H9 (cell line): ENCODE measurements at regions not wholly inside any gene's neighbourhood (a gene's known extent, or its start where the extent isn't known, plus 50 kb on each side); places are given as distances from the start of the nearest gene placed in this dataset.

Source experiments
- DNase-seq: peaks from one replicate; pipeline ENCODE4 v3.0.0-alpha.2; 2017
- H2AFZ ChIP-seq: one replicate; pipeline ENCODE4 v1.6.1; 2013; ENCODE audit warnings: mild to moderate bottlenecking, low read length, control low read depth, moderate library complexity
- H2AK5ac ChIP-seq: 2 replicates; pipeline ENCODE4 v1.6.1; 2013; ENCODE audit warnings: low read length, control low read depth, mixed read lengths; ENCODE audit not compliant: insufficient read length
- H2BK120ac ChIP-seq: one replicate; pipeline ENCODE4 v1.6.1; 2013; ENCODE audit warnings: low read depth, mild to moderate bottlenecking, low read length, control low read depth, inconsistent platforms; ENCODE audit not compliant: poor library complexity, severe bottlenecking
- H2BK12ac ChIP-seq: 2 replicates; pipeline ENCODE4 v1.6.1; 2013; ENCODE audit warnings: low read length, control low read depth, mixed read lengths, low read depth; ENCODE audit not compliant: insufficient read length
- H2BK15ac ChIP-seq: 2 replicates; pipeline ENCODE4 v1.6.1; 2013; ENCODE audit warnings: low read depth, low read length, control low read depth
- H2BK20ac ChIP-seq: one replicate; pipeline ENCODE4 v1.6.1; 2013; ENCODE audit warnings: low read depth, mild to moderate bottlenecking, low read length, control low read depth, inconsistent platforms; ENCODE audit not compliant: poor library complexity, severe bottlenecking
- H2BK5ac ChIP-seq: 2 replicates; pipeline ENCODE4 v1.6.1; 2013; ENCODE audit warnings: low read length, control low read depth, mixed read lengths; ENCODE audit not compliant: insufficient read length
- H3K14ac ChIP-seq: 2 replicates; pipeline ENCODE4 v1.6.1; 2013; ENCODE audit warnings: low read length, control low read depth; ENCODE audit not compliant: insufficient read depth
- H3K18ac ChIP-seq: 2 replicates; pipeline ENCODE4 v1.6.1; 2013; ENCODE audit warnings: low read depth, mild to moderate bottlenecking, mixed read lengths, low read length, control low read depth; ENCODE audit not compliant: insufficient read length
- H3K23ac ChIP-seq: 2 replicates; pipeline ENCODE4 v1.6.1; 2013; ENCODE audit warnings: low read length, control low read depth, mixed read lengths, low read depth; ENCODE audit not compliant: insufficient read length
- H3K23me2 ChIP-seq: 2 replicates; pipeline ENCODE4 v1.6.1; 2013; ENCODE audit warnings: low read depth, mild to moderate bottlenecking, mixed read lengths, low read length, control low read depth; ENCODE audit not compliant: insufficient read length, poor library complexity, severe bottlenecking
- H3K27ac ChIP-seq: 2 replicates; pipeline ENCODE4 v1.5.1; 2013; ENCODE audit warnings: low read length, control low read depth, mixed read lengths, low read depth; ENCODE audit not compliant: insufficient read length
- H3K27me3 ChIP-seq: 2 replicates; pipeline ENCODE4 v1.6.1; 2013; ENCODE audit warnings: low read length, control low read depth, inconsistent platforms; ENCODE audit not compliant: insufficient read depth
- H3K4ac ChIP-seq: 2 replicates; pipeline ENCODE4 v1.6.1; 2013; ENCODE audit warnings: low read depth, mild to moderate bottlenecking, control low read depth, inconsistent platforms, low read length, moderate library complexity
- H3K4me1 ChIP-seq: 2 replicates; pipeline ENCODE4 v1.6.1; 2013; ENCODE audit warnings: low read length, control low read depth, inconsistent platforms; ENCODE audit not compliant: insufficient read depth
- H3K4me2 ChIP-seq: 2 replicates; pipeline ENCODE4 v1.6.1; 2013; ENCODE audit warnings: low read length, control low read depth, mixed read lengths; ENCODE audit not compliant: insufficient read length, insufficient read depth
- H3K56ac ChIP-seq: 2 replicates; pipeline ENCODE4 v1.6.1; 2013; ENCODE audit warnings: low read depth, mild to moderate bottlenecking, mixed read lengths, low read length, control low read depth; ENCODE audit not compliant: insufficient read length
- H3K79me1 ChIP-seq: 2 replicates; pipeline ENCODE4 v1.6.1; 2013; ENCODE audit warnings: low read depth, mild to moderate bottlenecking, moderate library complexity, low read length, control low read depth, inconsistent platforms; ENCODE audit not compliant: insufficient read depth, poor library complexity, severe bottlenecking
- H3K79me2 ChIP-seq: 2 replicates; pipeline ENCODE4 v1.6.1; 2013; ENCODE audit warnings: low read length, control low read depth, inconsistent platforms; ENCODE audit not compliant: insufficient read depth
- H3K9ac ChIP-seq: 2 replicates; pipeline ENCODE4 v1.6.1; 2013; ENCODE audit warnings: low read length, control low read depth, mixed read lengths; ENCODE audit not compliant: insufficient read length; ENCODE audit errors: extremely low read depth
- H3K9me3 ChIP-seq: one replicate; pipeline ENCODE4 v1.6.1; 2013; ENCODE audit warnings: low read depth, low read length, inconsistent platforms; ENCODE audit not compliant: control insufficient read depth
- H3T11ph ChIP-seq: one replicate; pipeline ENCODE4 v1.6.1; 2013; ENCODE audit warnings: mild to moderate bottlenecking, low read length, control low read depth, inconsistent platforms
- H4K20me1 ChIP-seq: one replicate; pipeline ENCODE4 v1.6.1; 2013; ENCODE audit not compliant: control insufficient read depth, insufficient read length, insufficient read depth
- H4K5ac ChIP-seq: 2 replicates; pipeline ENCODE4 v1.6.1; 2013; ENCODE audit warnings: low read depth, mild to moderate bottlenecking, mixed read lengths, low read length, control low read depth; ENCODE audit not compliant: insufficient read length
- H4K8ac ChIP-seq: replicated peaks from 2 replicates; pipeline ENCODE4 v1.6.1; 2013; ENCODE audit warnings: low read length, control low read depth, mixed read lengths, low read depth; ENCODE audit not compliant: insufficient read length
- H4K91ac ChIP-seq: 2 replicates; pipeline ENCODE4 v1.6.1; 2013; ENCODE audit warnings: low read depth, mild to moderate bottlenecking, moderate library complexity, mixed read lengths, low read length, control low read depth; ENCODE audit not compliant: insufficient read length
- H3K27ac Mint-ChIP-seq, 3 experiments: 2 replicates in 2 of 3; 3 replicates in 1 of 3; pipeline ENCODE4 v1.8.0; 2020 to 2021; ENCODE audit warnings: mixed read lengths in 3 of 3, mild to moderate bottlenecking in 1 of 3, moderate library complexity in 1 of 3
- H3K27me3 Mint-ChIP-seq: 2 replicates; pipeline ENCODE4 v1.8.0; 2021; ENCODE audit warnings: low read depth, mild to moderate bottlenecking, moderate library complexity, mixed read lengths
- H3K36me3 Mint-ChIP-seq, 3 experiments: 2 replicates in 2 of 3; 3 replicates in 1 of 3; pipeline ENCODE4 v1.8.0; 2020 to 2021; ENCODE audit warnings: low read depth in 3 of 3, mixed read lengths in 3 of 3; ENCODE audit not compliant: insufficient read depth in 1 of 3
- H3K4me1 Mint-ChIP-seq, 2 experiments: 2 replicates each; pipeline ENCODE4 v1.8.0; 2020; ENCODE audit warnings: mixed read lengths in 2 of 2
- H3K4me3 Mint-ChIP-seq, 2 experiments: 2 replicates in 1 of 2; 3 replicates in 1 of 2; pipeline ENCODE4 v1.8.0; 2020 to 2021; ENCODE audit warnings: mild to moderate bottlenecking in 2 of 2, mixed read lengths in 2 of 2, moderate library complexity in 1 of 2
- H3K9me3 Mint-ChIP-seq, 2 experiments: 2 replicates in 1 of 2; 3 replicates in 1 of 2; pipeline ENCODE4 v1.8.0; 2020; ENCODE audit warnings: mild to moderate bottlenecking in 2 of 2, mixed read lengths in 2 of 2, moderate library complexity in 1 of 2
- WGBS: extraction: QIAGEN DNeasy Blood & Tissue Kit; methylation state at CpG from one replicate; pipeline ENCODE4 v1.1.7; 2013; ENCODE audit warnings: missing lambda C conversion rate, low lambda C conversion rate, mixed read lengths; ENCODE audit not compliant: insufficient read length; ENCODE audit errors: extremely low coverage; 5-methylcytosine and 5-hydroxymethylcytosine counted together
- TF ChIP-seq, protein P1 (sequence below): fragments of 200-600 bp; sonication (generic); conservative IDR thresholded peaks from 3 replicates; pipeline ENCODE4 v1.8.0; 2021; ENCODE audit warnings: antibody characterized with exemption, mild to moderate bottlenecking

DNA sequence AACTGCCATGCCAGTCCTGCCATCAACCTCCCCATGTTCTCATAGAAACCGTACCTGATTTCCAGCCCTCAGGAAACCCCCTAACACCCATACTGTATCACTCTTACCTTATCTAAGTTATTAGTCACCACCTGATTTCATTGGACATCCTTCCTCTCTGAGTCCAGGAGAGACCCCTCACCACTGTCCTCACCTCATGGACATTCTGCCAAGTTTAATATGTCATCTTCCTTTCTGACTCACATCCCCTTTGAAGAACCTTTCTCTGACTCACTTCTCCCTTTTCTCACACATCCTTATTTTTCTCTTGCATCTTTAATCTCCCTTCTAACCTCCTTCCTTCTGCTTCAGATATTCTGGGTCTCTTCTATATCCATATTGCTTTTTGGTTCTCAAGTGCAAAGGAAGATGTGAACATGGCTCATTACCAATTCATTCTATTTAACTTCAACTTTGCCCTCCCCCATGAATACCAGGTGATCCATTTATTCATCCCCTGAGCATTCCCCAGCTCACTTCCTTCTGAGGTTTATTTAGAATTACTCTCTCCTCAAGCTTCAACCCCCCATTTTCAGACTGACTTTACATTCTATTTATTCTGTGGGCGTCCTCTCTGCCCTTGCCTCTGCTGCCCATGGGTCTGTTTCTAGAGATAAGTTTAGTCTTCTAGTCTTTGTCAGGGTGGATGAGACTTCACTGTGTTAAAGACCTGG is 206.8 kb upstream of the ESRRG start:
- no CpG with 5 or more reads among the region's 2 CpGs for whole genome bisulfite sequencing
- H3K23me2 ChIP-seq, result no peaks in the 10 kb centered on the region
- no peaks in the 10 kb centered on the region for H3K4me1 ChIP-seq
- no peaks in the 10 kb centered on the region for H4K20me1 ChIP-seq
- no peak overlapping the region for H3K4me3 Mint-ChIP-seq
- no peak overlapping the region for H3T11ph ChIP-seq
- H3K4ac ChIP-seq, result no peak overlapping the region
- H3K27me3 ChIP-seq, result no peaks in the 10 kb centered on the region
- no peak overlapping the region for H3K27ac Mint-ChIP-seq
- H3K27ac ChIP-seq, result no peak overlapping the region
- H4K8ac ChIP-seq, result no peak overlapping the region
- no peaks in the 10 kb centered on the region for H3K9me3 ChIP-seq
- TF ChIP-seq, protein P1, sequence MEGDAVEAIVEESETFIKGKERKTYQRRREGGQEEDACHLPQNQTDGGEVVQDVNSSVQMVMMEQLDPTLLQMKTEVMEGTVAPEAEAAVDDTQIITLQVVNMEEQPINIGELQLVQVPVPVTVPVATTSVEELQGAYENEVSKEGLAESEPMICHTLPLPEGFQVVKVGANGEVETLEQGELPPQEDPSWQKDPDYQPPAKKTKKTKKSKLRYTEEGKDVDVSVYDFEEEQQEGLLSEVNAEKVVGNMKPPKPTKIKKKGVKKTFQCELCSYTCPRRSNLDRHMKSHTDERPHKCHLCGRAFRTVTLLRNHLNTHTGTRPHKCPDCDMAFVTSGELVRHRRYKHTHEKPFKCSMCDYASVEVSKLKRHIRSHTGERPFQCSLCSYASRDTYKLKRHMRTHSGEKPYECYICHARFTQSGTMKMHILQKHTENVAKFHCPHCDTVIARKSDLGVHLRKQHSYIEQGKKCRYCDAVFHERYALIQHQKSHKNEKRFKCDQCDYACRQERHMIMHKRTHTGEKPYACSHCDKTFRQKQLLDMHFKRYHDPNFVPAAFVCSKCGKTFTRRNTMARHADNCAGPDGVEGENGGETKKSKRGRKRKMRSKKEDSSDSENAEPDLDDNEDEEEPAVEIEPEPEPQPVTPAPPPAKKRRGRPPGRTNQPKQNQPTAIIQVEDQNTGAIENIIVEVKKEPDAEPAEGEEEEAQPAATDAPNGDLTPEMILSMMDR, result no peak
- H3K56ac ChIP-seq, result no peak overlapping the region
- H3K4me1 Mint-ChIP-seq, result peaks cover 12 to 17% of the 10 kb centered on the region in 2 experiments; a peak in 3 of 4 replicates
- no peak overlapping the region for H4K5ac ChIP-seq
- H4K91ac ChIP-seq, result no peak overlapping the region
- no peaks in the 10 kb centered on the region for H3K79me2 ChIP-seq
- H2AK5ac ChIP-seq, result no peak overlapping the region
- H3K9ac ChIP-seq, result no peak overlapping the region
- H2BK5ac ChIP-seq, result no peak overlapping the region
- H2BK12ac ChIP-seq, result no peak overlapping the region
- H3K18ac ChIP-seq, result no peak overlapping the region
- no peaks in the 10 kb centered on the region; the same call in 1 of the 2 replicates for H3K27me3 Mint-ChIP-seq
- no peak overlapping the region for H3K4me2 ChIP-seq
- no peak for DNase-seq
- H3K14ac ChIP-seq, result no peak overlapping the region
- H3K9me3 Mint-ChIP-seq, result peaks cover 0 to 2% of the 10 kb centered on the region in 2 experiments; a peak in 2 of 5 replicates
- no peak overlapping the region for H2AFZ ChIP-seq
- no peak overlapping the region for H2BK15ac ChIP-seq
- no peak overlapping the region for H2BK120ac ChIP-seq
- H3K36me3 Mint-ChIP-seq, result no peaks in the 10 kb centered on the region
- no peaks in the 10 kb centered on the region for H3K79me1 ChIP-seq
- no peak overlapping the region for H3K23ac ChIP-seq
- no peak overlapping the region for H2BK20ac ChIP-seq
